Astrocyte of the hippocampus (primary cell): ENCODE measurements at regions not wholly inside any gene's neighbourhood (a gene's known extent, or its start where the extent isn't known, plus 50 kb on each side); places are given as distances from the start of the nearest gene placed in this dataset.
"Not testable (repeated sequence)": the region's sequence is repeated elsewhere in the genome, so short reads cannot be mapped to it uniquely, and the experiment has no call there.

Experiments
- DNase-seq: peaks from one replicate; pipeline ENCODE4 v3.0.0; 2011; ENCODE audit warnings: low read depth, low spot score

GRCh38 chr11:12585861-12586260 is 88.4 kb upstream of the TEAD1 start:
- DNase-seq = no peak

GRCh38 chr11:12587333-12587991 is 86.8 kb upstream of the TEAD1 start:
- peak; percentile 63 for DNase-seq

GRCh38 chr11:12591706-12592105 is 82.5 kb upstream of the TEAD1 start:
- no peak for DNase-seq

- no peak for DNase-seq
Measured at GRCh38 chr11:12592283-12592682, 81.9 kb upstream of the TEAD1 start.

- DNase-seq = not testable (repeated sequence)
Measured at GRCh38 chr11:12595089-12595847, 79.0 kb upstream of the TEAD1 start.

GRCh38 chr11:12598330-12599256 is 75.6 kb upstream of the TEAD1 start:
- peak; percentile 14 for DNase-seq

GRCh38 chr11:12599408-12600143 is 74.6 kb upstream of the TEAD1 start:
- DNase-seq = peak; percentile 13

- DNase-seq = no peak
Measured at GRCh38 chr11:12600829-12601228, 73.4 kb upstream of the TEAD1 start.

- DNase-seq = peak; percentile 77
Measured at GRCh38 chr11:12602421-12602820, 71.8 kb upstream of the TEAD1 start.

- DNase-seq = no peak
Measured at GRCh38 chr11:12603143-12604088, 70.8 kb upstream of the TEAD1 start.

- no peak for DNase-seq
Measured at GRCh38 chr11:12604557-12605153, 69.6 kb upstream of the TEAD1 start.

GRCh38 chr11:12606597-12606996 is 67.6 kb upstream of the TEAD1 start:
- DNase-seq = peak; percentile 58

GRCh38 chr11:12608678-12609077 is 65.5 kb upstream of the TEAD1 start:
- DNase-seq = not testable (repeated sequence)

GRCh38 chr11:12611352-12611751 is 62.9 kb upstream of the TEAD1 start:
- no peak for DNase-seq

GRCh38 chr11:12617632-12618031 is 56.6 kb upstream of the TEAD1 start:
- no peak for DNase-seq

GRCh38 chr11:12618743-12619540 is 55.3 kb upstream of the TEAD1 start:
- DNase-seq = peak; percentile 12

- no peak for DNase-seq
Measured at GRCh38 chr11:12623869-12624268, 50.4 kb upstream of the TEAD1 start.
